Stimulated activated CD8-positive, alpha-beta memory T cell treated with anti-CD3 and anti-CD28 coated beads, Interleukin-12 subunit alpha, Interleukin-12 subunit beta, amount 100 ng/mL, for 4 hours (primary cell): ENCODE measurements at regions not wholly inside any gene's neighbourhood (a gene's known extent, or its start where the extent isn't known, plus 50 kb on each side); places are given as distances from the start of the nearest gene placed in this dataset.

Source experiments
- DNase-seq: peaks from one replicate; pipeline ENCODE4 v3.0.0-alpha.2; 2020; ENCODE audit warnings: low read depth

DNA sequence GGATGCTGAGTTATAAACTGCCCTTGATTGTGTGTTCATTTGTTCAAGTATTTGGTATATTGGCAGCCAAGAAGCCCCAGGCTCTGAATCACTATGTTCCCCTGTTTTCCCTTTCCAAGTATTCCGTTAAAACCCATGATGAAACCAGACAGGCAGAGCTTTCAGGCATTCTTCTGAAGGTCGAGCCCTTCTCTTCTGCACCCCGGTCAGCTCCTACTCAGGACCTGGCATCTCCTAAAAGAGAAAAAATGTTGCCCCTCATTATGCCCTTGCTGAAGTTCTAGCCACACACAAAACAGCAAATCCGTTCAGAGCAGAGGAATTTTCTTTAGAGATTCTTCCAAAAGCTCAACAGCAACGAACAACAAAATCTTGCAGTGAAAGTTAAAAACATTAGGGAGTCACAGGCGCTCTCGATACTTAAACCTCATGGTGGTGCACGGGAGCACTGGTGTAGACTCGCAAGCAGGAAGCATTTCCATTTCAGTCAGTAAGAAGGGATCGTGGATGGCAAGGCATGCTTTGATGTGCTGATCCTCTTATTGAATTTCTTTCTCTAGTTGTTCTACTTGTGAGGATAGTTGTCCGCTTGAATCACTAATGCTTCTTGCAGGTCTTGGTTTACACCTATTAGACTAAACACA is 264.9 kb downstream of the SKIDA1 start:
- no peak for DNase-seq

GRCh38 chr10:21260066-21260465 is 265.4 kb downstream of the SKIDA1 start:
- DNase-seq = no peak

GRCh38 chr10:21257919-21258318 is 267.6 kb downstream of the SKIDA1 start:
- DNase-seq = no peak

- no peak for DNase-seq
These were observed 268.3 kb downstream of the SKIDA1 start for GRCh38 chr10:21257191-21257590.

DNA sequence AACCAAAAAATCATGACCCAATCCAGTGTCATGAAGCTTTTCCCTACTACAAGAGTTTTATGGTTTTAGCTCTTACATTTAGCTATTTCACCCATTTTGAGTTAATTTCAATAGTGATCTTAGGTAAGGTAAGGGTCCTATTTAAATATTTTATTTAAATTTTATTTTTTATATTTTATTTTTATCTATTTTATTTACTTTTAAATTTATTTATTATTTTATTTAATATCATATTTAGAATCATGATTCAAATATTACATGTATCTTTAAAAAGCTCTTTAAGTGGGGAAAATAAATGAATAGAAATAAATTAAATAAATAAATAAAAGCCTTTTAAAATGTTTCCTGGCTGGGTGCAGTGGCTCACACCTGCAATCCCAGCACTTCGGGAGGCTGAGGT is 276.0 kb downstream of the SKIDA1 start:
- DNase-seq = no peak

DNA sequence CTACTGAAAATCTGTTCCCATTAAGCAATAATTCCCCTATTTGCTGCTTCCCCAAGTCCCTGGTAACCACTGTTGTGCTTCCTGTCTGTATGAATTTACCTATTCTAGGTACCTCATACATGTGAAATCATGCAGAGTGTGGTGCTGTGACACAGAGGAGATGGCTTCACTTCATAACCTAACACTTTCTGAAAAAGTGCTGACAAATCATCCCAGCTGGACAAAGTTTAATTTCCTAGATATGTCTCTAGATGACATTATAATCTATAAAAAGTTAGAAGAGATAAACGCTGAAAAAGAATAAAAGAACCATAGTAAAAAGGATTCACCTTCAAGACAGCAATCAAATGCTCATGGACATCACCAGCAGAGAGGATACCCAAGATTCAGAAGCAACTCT is 277.9 kb downstream of the SKIDA1 start:
- DNase-seq = no peak

DNA sequence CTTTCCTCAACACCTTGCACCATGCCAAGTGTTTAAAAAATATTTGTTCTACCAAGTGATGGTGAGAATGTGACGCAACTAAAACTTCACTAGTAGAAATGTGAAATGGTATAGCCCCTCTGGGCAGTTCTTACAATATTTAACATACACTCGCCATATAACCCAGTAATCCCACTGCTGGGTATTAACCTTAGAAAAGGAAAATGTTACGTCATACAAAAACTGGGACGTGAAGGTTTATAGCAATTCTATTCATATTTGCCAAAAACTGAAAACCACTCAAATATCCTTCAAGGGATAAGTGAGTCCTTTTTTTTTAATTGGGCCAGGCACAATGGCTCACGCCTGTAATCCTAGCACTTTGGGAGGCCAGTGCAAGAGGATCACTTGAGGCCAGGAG is 279.3 kb downstream of the SKIDA1 start:
- no peak for DNase-seq

- no peak for DNase-seq
These were observed 281.7 kb downstream of the SKIDA1 start for GRCh38 chr10:21243748-21244257.

DNA sequence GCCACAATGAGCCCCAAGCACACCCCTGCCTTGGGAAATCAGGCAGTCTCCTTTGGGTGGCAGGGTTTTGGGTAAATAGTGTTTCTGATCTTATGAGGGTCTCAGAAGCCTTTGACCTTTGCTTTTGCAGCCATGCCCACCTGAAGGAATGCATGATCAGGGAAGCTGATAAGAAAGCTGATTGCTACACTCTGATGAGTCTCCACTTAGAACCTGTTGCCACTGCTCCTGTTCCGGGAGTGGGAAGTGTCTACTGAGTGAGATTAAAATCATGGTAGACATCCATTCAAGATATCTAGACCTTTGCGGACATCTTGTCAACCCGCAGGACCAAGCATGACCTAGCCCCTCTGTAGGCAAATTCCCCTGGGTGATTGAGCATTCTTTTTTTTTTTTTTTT is 282.6 kb downstream of the SKIDA1 start:
- DNase-seq = no peak

- DNase-seq = no peak
These were observed 286.8 kb downstream of the SKIDA1 start for GRCh38 chr10:21238717-21239116.

DNA sequence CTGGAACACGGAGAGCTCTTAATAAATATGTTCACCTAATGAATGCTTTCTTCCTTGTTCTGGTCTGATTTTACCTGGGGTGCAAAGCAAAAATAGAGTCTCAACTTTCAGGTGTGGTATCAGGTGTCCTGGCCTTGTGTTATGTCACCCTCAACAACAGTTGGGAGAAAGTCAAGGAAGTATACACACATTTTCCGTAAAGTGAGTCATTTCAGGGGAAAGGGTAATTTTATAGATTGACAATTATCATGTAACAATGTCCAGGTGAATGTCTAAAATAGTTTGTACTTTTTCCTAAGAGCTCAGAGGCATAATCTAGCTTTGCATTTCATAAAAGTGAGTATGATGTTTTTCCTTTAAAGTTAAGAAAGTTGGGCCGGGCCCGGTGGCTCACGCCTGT is 287.4 kb downstream of the SKIDA1 start:
- DNase-seq = no peak

DNA sequence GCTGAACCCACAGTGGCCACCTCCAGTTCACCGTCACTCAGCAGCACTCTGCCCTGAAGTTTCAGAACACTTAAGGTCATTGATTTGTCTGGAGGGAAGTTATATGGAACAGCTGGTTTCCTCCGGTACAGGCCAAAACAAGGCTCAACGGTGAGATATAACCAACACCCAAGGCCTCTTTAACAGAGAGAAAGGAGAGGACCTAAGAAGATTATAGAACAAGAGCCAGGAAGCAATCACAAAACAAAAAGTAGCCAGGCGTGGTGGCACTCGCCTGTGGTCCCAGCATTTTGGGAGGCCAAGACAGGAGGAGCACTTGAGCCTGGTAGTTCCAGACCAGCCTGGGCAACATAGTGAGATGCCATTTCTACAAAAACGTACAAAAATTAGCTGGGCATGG is 290.7 kb downstream of the SKIDA1 start:
- no peak for DNase-seq

GRCh38 chr10:21230219-21230618 is 295.3 kb downstream of the SKIDA1 start:
- DNase-seq = no peak

GRCh38 chr10:21217748-21218367 is 307.6 kb downstream of the SKIDA1 start:
- no peak for DNase-seq

DNA sequence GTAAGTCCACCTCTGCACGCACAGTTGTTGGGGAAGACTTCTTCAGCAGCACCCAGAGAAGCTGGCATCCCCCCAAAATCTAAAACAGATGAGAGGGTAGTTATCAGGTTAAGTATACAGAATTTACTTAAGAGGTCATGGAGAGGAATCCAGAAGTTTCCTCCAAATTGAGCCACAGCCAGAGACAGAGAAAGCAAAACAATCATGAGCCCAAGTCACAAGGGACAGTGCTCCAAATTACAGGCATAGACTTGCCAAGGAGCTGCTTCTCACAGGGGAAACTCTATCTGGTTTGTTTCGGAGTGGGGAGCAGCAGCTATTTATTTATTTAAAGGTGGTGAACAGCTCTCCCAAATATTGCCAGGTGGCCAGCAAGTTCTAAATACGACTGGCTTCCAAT is 308.4 kb downstream of the SKIDA1 start:
- no peak for DNase-seq

DNA sequence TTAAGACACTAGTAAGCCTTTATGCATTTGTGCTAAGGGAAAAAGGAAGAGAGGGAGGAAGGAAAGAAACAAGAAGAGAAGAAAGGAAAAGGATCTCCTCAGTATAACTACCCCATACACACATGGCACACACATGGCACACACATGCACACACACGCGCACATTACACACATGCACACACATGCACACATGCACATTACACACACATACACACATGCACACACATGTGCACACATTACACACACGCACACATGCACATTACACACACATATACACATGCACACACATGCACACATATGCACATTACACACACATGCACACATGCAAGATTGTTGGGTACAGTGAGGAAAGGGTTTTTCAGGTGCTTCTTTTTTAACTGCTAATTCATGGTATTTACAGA is 311.2 kb downstream of the SKIDA1 start:
- no peak for DNase-seq

- DNase-seq = no peak
These were observed 312.1 kb downstream of the SKIDA1 start for GRCh38 chr10:21213381-21213780.

- no peak for DNase-seq
These were observed 312.6 kb downstream of the SKIDA1 start for GRCh38 chr10:21212912-21213311.

- DNase-seq = no peak
These were observed 313.1 kb downstream of the SKIDA1 start for GRCh38 chr10:21212348-21212747.

DNA sequence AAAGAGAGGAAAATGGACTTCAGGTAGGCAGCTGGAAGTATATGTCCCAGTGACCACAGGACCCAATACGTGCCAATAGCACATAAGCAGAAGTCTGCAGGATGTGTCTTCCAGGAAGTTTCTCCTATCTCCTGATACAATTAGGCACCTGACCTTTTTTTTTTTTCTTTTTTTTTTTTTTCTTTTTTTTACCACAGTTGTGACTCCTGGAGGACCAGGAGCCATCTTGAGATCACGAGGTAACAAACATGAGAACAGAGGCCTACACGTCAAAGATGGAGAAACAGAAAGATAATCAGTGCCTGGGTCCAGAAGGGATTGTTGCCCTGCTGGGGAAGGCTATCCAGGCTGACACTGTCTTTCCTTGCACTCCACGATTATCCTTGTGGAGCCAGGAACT is 312.4 kb upstream of the NEBL start:
- DNase-seq = no peak

- DNase-seq = no peak
These were observed 311.7 kb upstream of the NEBL start for GRCh38 chr10:21208666-21209316.

DNA sequence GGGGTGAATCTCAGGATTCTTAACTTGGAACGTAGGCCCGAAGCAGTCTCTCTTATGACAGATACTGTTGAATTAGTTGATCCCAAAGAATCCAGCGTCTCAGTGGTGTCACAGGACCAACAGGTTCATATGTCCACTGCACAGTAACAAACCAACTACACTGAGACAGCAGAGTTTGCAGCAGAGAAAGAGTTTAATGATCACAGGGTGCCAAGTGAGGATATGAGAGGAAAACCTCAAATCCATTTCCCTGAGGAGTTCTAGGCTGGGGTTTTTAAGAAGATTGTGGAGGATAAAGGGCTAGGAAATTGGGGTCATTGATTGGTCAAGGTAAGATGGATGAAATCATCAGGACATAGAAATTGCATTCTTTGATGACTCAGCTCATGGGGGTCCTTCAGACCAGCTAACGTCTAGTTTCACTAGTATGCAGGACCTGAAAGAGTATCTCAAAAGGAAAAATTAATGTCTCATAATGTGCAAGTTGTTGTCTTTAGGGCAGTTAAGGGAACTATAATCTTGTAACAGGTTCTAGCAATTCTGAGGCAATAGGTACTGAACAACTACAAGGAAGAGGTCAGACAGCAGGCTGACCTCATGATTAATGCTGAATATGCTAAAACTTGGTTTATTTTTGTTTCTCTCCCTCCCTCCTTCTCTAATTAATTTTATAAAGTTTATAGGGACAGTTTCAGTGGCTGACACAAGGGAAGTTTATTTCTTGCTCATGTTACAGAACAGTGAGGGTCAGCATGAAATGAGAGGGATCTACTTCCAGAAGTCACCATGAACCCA is 310.9 kb upstream of the NEBL start:
- no peak for DNase-seq

- no peak for DNase-seq
These were observed 308.2 kb upstream of the NEBL start for GRCh38 chr10:21205328-21205727.
